NB4 (cell line): ENCODE measurements at regions not wholly inside any gene's neighbourhood (a gene's known extent, or its start where the extent isn't known, plus 50 kb on each side); places are given as distances from the start of the nearest gene placed in this dataset.

ENCODE experiments used
- DNase-seq: peaks from one replicate; pipeline ENCODE4 v3.0.0; 2010; ENCODE audit warnings: low read depth
- H3K4me3 ChIP-seq: one replicate; pipeline ENCODE4 v1.5.1; 2011; ENCODE audit warnings: mild to moderate bottlenecking, low read depth, low read length, moderate library complexity
- CTCF ChIP-seq: IDR thresholded peaks from one replicate; pipeline ENCODE4 v1.5.1; 2012; ENCODE audit warnings: low read depth, low read length
- MAX ChIP-seq: IDR thresholded peaks from 2 replicates; pipeline ENCODE4 v1.6.1; 2011; ENCODE audit warnings: low read depth, low read length
- MYC ChIP-seq: IDR thresholded peaks from 2 replicates; pipeline ENCODE4 v1.6.1; 2011; ENCODE audit warnings: low read depth, low read length
- POLR2A ChIP-seq: IDR thresholded peaks from 2 replicates; pipeline ENCODE4 v1.6.1; 2011; ENCODE audit warnings: mild to moderate bottlenecking; ENCODE audit not compliant: insufficient read length; ENCODE audit errors: extremely low read depth

GRCh38 chr3:43963208-43963607 lies 272.5 kb downstream of the ABHD5 start:
- no peak for DNase-seq
- no peak for TF ChIP-seq POLR2A
- no peak for TF ChIP-seq MYC
- no peak for TF ChIP-seq MAX
- TF ChIP-seq CTCF: no peak
- H3K4me3 ChIP-seq: no peak overlapping the region

GRCh38 chr3:43964640-43965039 lies 273.9 kb downstream of the ABHD5 start:
- DNase-seq: no peak
- TF ChIP-seq MAX (no peak), POLR2A (no peak), MYC (no peak), CTCF (no peak)
- no peak overlapping the region for H3K4me3 ChIP-seq

GRCh38 chr3:43965656-43966055 lies 274.9 kb downstream of the ABHD5 start:
- TF ChIP-seq CTCF: no peak
- no peak for TF ChIP-seq MAX
- no peak for TF ChIP-seq POLR2A
- no peak for TF ChIP-seq MYC
- no peak overlapping the region for H3K4me3 ChIP-seq
- DNase-seq: no peak

GRCh38 chr3:43966126-43966525 lies 275.4 kb downstream of the ABHD5 start:
- TF ChIP-seq POLR2A (no peak), MAX (no peak), MYC (no peak), CTCF (no peak)
- no peak overlapping the region for H3K4me3 ChIP-seq
- no peak for DNase-seq

GRCh38 chr3:43966530-43966929 lies 275.2 kb upstream of the TOPAZ1 start:
- TF ChIP-seq MYC (no peak), MAX (no peak), POLR2A (no peak), CTCF (no peak)
- no peak overlapping the region for H3K4me3 ChIP-seq

GRCh38 chr3:43968465-43968864 lies 273.2 kb upstream of the TOPAZ1 start:
- DNase-seq: no peak
- TF ChIP-seq CTCF (no peak), POLR2A (no peak), MYC (no peak), MAX (no peak)
- no peak overlapping the region for H3K4me3 ChIP-seq

More at GRCh38 chr3:43966530-43966929, 275.2 kb upstream of the TOPAZ1 start:
- no peak for DNase-seq
